ENCODE measurements at regions not wholly inside any gene's neighbourhood (a gene's known extent, or its start where the extent isn't known, plus 50 kb on each side); places are given as distances from the start of the nearest gene placed in this dataset.

DNA sequence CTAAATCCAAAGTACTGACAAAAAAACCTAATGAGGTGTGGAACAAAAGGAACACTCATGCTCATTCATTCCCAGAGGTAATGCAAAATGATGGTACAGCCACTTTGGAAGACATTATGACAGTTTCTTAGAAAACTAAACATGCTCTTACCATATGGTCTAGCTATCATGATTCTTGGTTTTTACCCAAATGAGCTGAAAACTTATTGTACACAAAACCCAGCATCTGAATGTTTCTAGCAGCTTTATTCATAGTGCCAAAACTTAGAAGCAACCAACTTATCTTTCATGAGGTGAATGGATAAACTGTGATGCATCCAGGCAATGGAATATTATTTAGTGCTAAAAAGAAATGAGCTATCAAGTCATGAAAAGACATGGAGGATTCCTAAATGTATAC is 318.4 kb upstream of the OLFM3 start:
- TF ChIP-seq, protein P1, sequence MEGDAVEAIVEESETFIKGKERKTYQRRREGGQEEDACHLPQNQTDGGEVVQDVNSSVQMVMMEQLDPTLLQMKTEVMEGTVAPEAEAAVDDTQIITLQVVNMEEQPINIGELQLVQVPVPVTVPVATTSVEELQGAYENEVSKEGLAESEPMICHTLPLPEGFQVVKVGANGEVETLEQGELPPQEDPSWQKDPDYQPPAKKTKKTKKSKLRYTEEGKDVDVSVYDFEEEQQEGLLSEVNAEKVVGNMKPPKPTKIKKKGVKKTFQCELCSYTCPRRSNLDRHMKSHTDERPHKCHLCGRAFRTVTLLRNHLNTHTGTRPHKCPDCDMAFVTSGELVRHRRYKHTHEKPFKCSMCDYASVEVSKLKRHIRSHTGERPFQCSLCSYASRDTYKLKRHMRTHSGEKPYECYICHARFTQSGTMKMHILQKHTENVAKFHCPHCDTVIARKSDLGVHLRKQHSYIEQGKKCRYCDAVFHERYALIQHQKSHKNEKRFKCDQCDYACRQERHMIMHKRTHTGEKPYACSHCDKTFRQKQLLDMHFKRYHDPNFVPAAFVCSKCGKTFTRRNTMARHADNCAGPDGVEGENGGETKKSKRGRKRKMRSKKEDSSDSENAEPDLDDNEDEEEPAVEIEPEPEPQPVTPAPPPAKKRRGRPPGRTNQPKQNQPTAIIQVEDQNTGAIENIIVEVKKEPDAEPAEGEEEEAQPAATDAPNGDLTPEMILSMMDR (IDR thresholded peaks at IDR 0.05; ENCODE audit: low read depth, low read length, poor library complexity, severe bottlenecking), result no peak
- TF ChIP-seq EZH2phosphoT487 (IDR thresholded peaks at IDR 0.05; ENCODE audit: borderline replicate concordance, low read length), result no peak
- no peaks in the 10 kb centered on the region for H3K27me3 ChIP-seq (ENCODE audit: control insufficient read depth, low read length)
- H3F3A ChIP-seq (ENCODE audit: control insufficient read depth, insufficient read depth), result no peaks in the 10 kb centered on the region
- H3K27ac ChIP-seq (ENCODE audit: low read depth, low read length), result no peak overlapping the region
- H4K20me1 ChIP-seq (ENCODE audit: control insufficient read depth, insufficient read depth, low read depth, low read length), result no peaks in the 10 kb centered on the region
- no peaks in the 10 kb centered on the region for H3K9me3 ChIP-seq (ENCODE audit: control insufficient read depth, insufficient read depth, low read length)
- no peaks in the 10 kb centered on the region for H3K79me2 ChIP-seq (ENCODE audit: control insufficient read depth, low read length)
- no peak overlapping the region for H3K4me2 ChIP-seq (ENCODE audit: low read length)
- H3K4me3 ChIP-seq (ENCODE audit: low read length), result no peak overlapping the region
- H3K36me3 ChIP-seq (ENCODE audit: control insufficient read depth, low read length), result no peaks in the 10 kb centered on the region
- no peaks in the 10 kb centered on the region for H3K9me2 ChIP-seq (replicated peaks; ENCODE audit: control insufficient read depth, low read length)
- H3K4me1 ChIP-seq (ENCODE audit: control insufficient read depth, low read length), result no peaks in the 10 kb centered on the region

- Histone ChIP-seq H4K20me1 (ENCODE audit: control insufficient read depth, insufficient read depth, low read depth, low read length) (no peaks in the 10 kb centered on the region), H3K4me1 (ENCODE audit: control insufficient read depth, low read length) (no peaks in the 10 kb centered on the region)
Measured at GRCh38 chr1:102296116-102296515, 299.4 kb upstream of the OLFM3 start.

GRCh38 chr1:102282955-102283354 is 286.2 kb upstream of the OLFM3 start:
- H3K9me2 ChIP-seq (replicated peaks; ENCODE audit: control insufficient read depth, low read length), result no peaks in the 10 kb centered on the region
- H3K4me1 ChIP-seq (ENCODE audit: control insufficient read depth, low read length), result no peaks in the 10 kb centered on the region
- TF ChIP-seq, protein P1 (IDR thresholded peaks at IDR 0.05; ENCODE audit: low read depth, low read length, poor library complexity, severe bottlenecking), result no peak
- no peak for TF ChIP-seq EZH2phosphoT487 (IDR thresholded peaks at IDR 0.05; ENCODE audit: borderline replicate concordance, low read length)
- H3K36me3 ChIP-seq (ENCODE audit: control insufficient read depth, low read length), result no peaks in the 10 kb centered on the region
- H3K27ac ChIP-seq (ENCODE audit: low read depth, low read length), result no peak overlapping the region
- no peaks in the 10 kb centered on the region for H4K20me1 ChIP-seq (ENCODE audit: control insufficient read depth, insufficient read depth, low read depth, low read length)
- no peaks in the 10 kb centered on the region for H3K79me2 ChIP-seq (ENCODE audit: control insufficient read depth, low read length)
- no peaks in the 10 kb centered on the region for H3K27me3 ChIP-seq (ENCODE audit: control insufficient read depth, low read length)
- H3K4me3 ChIP-seq (ENCODE audit: low read length), result no peak overlapping the region
- no peak overlapping the region for H3K4me2 ChIP-seq (ENCODE audit: low read length)
- H3K9me3 ChIP-seq (ENCODE audit: control insufficient read depth, insufficient read depth, low read length), result no peaks in the 10 kb centered on the region
- H3F3A ChIP-seq (ENCODE audit: control insufficient read depth, insufficient read depth), result no peaks in the 10 kb centered on the region

More at GRCh38 chr1:102296116-102296515, 299.4 kb upstream of the OLFM3 start:
- H3K79me2 ChIP-seq (ENCODE audit: control insufficient read depth, low read length), result no peaks in the 10 kb centered on the region
- no peak overlapping the region for H3K4me3 ChIP-seq (ENCODE audit: low read length)
- H3K36me3 ChIP-seq (ENCODE audit: control insufficient read depth, low read length), result no peaks in the 10 kb centered on the region
- no peaks in the 10 kb centered on the region for H3F3A ChIP-seq (ENCODE audit: control insufficient read depth, insufficient read depth)
- no peaks in the 10 kb centered on the region; the same call in 1 of the 2 replicates for H3K9me3 ChIP-seq (ENCODE audit: control insufficient read depth, insufficient read depth, low read length)
- H3K27me3 ChIP-seq (ENCODE audit: control insufficient read depth, low read length), result no peaks in the 10 kb centered on the region
- H3K4me2 ChIP-seq (ENCODE audit: low read length), result no peak overlapping the region
- no peaks in the 10 kb centered on the region for H3K9me2 ChIP-seq (replicated peaks; ENCODE audit: control insufficient read depth, low read length)
- TF ChIP-seq EZH2phosphoT487 (IDR thresholded peaks at IDR 0.05; ENCODE audit: borderline replicate concordance, low read length), result no peak
- TF ChIP-seq, protein P1 (IDR thresholded peaks at IDR 0.05; ENCODE audit: low read depth, low read length, poor library complexity, severe bottlenecking), result no peak
- H3K27ac ChIP-seq (ENCODE audit: low read depth, low read length), result no peak overlapping the region

Measured in DOHH2 (cell line).